ENCODE measurements at regions not wholly inside any gene's neighbourhood (a gene's known extent, or its start where the extent isn't known, plus 50 kb on each side); places are given as distances from the start of the nearest gene placed in this dataset.
"Not testable (repeated sequence)": the region's sequence is repeated elsewhere in the genome, so short reads cannot be mapped to it uniquely, and the experiment has no call there.

DNA sequence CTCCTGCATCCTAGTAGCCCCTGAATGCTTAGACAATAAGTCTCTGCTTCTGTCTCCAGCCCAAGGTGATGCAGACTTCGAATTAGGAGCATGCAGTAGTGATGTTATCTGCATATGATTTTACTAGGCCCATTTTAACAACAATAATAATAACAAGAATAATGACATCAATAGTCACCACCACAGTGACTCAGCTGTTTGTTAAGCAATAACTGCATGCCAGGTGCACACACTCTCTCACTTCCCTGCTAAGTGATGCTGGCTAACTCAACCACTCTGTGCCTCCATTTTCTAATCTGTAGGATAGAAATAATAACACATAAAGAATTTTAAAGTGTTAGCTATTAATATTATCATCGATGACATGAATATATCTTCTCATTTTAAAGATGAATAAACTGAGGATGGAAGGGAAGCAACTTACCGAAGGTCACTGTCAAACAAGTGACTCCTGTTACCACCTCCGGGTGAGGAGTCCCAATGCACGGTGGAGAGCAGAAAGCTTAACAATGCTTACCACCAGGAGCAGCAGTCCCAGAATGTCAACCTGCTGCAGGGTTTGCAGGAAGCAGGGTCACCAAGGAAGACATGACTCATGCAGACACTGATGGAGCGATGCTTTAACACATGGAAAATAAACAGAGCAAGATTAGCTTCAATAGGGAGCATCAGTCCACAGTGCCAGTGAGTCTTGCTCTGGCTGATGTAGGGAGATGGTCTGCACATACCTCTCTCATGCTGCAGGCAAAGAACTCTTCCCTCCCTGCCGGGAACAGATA lies 290.2 kb downstream of the SPATA17 start:
- DNase-seq, result peak; percentile 34

GRCh38 chr1:217924924-217925323 lies 293.8 kb downstream of the SPATA17 start:
- DNase-seq, result no peak

GRCh38 chr1:217929213-217929885 lies 298.2 kb downstream of the SPATA17 start:
- DNase-seq, result no peak

DNA sequence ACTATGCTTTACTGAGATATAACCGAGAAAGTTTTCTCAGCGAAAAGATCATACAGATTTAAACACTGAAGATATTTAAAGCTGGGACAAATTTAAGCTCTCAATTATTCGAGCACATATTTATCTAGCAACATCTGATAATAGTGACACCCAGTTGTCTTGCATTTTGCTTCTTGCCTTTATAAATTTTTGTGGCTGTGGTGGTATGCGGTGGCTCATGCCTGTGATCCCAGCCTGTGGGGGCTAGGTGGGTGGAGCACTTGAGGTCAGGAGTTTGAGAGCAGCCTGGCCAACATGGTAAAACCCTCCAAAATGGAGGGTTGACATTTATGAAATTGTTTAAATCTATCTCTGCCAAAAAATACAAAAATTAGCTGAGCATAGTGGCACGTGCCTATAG lies 312.2 kb downstream of the SPATA17 start:
- DNase-seq, result no peak

- DNase-seq, result no peak
Observed at GRCh38 chr1:217944550-217944949, 313.4 kb downstream of the SPATA17 start.

DNA sequence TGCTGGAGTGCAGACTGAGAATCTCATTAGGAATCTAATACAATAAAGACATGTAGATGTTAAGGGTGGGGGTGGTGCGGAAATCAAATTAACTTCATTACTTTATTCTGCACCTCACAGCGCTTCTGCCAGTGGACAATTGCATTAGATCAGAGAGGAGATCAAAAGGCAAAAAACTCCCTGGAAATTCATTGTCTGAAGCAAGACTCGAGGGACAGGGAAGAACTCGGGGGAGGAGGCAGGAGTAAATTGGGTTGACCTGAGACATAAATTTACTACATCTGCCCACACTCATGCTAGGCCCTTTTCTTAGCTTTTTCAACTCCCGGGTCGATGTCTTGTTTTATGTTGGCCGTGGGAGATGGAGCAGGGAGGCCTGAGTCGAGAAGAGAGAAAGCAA lies 315.4 kb downstream of the SPATA17 start:
- DNase-seq, result no peak

DNA sequence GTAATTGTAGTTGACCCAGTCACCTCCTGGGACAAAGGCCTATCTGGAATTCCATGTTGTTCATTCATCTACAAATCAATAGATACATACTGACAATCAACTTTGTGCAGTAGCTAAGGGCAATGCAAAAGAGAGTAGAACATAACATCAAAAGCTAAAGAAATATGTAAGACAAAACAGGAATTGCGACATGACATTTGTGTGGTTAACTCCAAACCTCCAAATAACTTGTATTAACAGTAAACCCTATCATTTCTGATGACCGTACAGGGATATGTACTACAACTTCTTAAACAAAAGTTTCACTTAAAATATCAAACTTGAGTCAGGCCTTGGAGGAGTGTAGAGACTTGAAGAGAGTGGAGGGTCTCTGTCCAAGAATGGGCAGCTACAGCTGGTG lies 317.6 kb downstream of the SPATA17 start:
- no peak for DNase-seq

DNA sequence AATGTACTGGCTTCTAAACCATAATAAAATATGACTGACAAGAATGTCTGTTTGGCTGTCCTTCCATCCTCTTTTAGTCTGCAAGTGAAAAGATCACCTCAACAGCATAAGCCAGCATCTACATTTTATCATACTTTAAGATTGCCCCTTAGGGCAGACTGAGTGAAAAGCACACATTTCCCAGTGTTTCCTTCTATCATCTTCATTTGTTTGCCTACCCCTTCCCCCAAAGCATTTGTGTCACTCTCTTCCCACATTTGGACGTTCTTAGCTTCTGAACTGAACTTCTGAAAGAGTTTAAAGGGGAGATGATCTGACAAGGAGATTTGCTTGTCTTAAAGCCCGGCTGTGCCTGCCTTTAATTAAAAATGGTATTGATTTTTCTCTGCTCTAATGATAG lies 322.2 kb downstream of the SPATA17 start:
- DNase-seq, result no peak

GRCh38 chr1:217953922-217954321 lies 322.8 kb downstream of the SPATA17 start:
- DNase-seq, result no peak

DNA sequence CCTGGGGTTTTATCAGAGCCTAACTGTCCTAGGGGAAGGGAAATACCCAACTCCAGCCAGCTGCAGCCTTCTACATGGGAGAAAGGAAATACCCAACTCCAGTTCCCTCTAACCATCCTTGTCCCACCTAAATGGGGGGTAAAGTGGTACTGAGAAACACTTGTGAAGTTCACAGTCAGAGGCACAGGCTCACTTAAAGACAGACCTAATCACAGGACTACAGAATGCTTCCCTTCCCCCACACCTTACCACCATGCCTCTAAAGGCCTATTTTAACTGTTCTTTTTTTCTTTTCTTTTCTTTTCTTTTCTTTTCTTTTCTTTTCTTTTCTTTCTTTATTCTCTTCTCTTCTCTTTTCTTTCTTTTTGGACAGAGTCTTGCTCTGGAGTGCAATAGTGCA lies 324.6 kb downstream of the SPATA17 start:
- no peak for DNase-seq

DNA sequence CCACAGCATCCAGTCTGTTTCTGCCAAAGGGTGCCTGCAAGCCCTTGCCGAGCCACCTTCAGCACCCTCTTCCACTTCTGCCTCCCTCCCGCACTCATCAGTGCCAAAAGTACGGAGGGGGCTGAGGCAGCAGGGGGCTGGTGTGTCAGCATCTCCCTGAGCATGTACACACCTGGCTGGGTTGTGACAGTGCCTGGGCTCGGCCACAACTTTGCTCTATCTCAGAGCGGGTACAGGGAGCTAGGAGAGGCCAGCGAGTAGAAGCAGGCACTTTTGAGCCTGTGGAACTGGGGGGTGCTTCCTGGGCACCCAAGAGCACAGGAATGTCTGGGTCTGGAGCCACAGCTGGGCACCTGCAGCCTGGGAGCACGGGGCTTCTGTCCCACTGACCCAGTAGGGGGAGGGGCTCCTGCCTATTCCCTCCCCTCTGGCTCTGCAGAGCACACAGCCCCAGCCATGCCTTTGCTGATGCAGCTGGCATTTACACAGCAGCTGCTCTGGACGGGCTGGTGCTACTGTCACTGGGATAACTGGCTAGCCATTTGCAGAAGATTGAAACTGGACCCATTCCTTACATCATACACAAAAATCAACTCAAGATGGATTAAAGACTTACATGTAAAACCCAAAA lies 319.8 kb upstream of the RRP15 start:
- DNase-seq, result no peak

DNA sequence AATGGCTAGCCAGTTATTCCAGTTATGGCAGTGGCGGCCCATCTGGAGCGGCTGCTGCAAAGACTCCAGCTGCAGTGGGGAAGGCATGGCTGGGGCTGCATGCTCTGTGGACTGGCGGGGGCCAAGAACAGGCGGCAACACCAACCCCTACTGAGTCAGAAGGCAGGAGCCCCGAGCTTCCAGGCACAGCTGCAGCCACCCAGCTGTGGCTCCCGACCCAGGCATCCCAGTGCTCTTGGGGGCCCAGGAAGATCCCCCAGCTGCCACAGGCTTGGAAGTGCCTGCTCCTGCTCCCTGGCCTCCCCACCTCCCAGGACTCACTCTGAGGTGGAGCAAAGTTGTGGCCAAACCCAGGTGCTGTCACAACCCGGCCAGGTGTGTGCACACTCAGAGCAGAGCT lies 317.0 kb upstream of the RRP15 start:
- no peak for DNase-seq

- DNase-seq, result no peak
Observed at GRCh38 chr1:217969428-217969827, 315.7 kb upstream of the RRP15 start.

GRCh38 chr1:217977943-217978342 lies 307.1 kb upstream of the RRP15 start:
- DNase-seq, result no peak

DNA sequence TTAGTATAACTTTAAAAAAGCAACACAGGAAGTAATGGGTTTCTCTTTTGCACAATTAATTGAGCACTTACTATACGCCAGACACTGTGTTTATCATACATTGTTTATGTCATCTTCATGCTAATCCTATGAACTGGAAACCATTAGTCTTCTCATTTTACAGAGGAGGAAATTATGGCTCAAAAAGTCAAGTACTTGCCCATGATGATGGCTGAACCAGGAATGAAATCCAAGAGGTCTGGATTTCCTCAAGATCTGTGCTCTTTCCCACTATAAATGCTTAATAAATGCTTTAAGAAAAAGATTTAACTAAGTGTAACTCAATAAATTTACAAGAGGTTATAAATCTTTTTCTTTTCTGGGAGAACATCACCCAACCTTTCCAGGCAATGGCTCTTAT lies 303.7 kb upstream of the RRP15 start:
- no peak for DNase-seq

DNA sequence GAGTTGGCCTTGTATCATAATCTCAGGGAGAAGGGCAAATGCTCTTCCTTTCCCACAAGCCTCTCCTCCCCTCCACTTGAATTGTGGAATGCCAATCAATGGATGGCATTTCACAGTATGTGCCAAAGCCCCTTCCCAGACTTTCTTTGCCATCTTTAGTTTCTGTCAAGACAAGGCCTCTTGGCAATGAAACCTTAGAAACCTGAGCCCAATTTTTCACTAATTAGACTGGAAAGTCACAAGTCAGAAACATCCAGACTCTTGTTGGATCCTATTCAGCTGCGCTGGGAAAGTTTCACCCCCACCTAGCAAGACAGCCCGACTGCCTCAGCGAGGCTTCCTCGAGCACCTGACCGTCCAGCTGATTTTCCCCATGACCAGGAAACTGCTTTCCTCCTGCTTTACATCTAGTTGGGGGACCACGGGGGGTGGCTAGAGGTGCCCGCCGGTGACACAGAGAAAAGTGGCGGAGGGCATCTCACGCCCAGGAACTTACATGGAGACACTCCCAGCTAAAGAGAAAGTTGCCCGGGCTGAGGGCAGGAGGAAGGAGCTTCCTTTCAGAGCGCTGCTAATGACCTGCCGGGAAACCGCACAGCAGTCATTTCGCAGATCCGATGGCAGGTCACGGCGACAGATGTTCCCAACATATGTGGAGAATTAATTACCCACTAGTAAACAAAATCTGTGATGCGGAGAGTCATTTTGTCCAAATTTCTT lies 302.6 kb upstream of the RRP15 start:
- DNase-seq, result peak; percentile 24

GRCh38 chr1:217983051-217983375 lies 302.1 kb upstream of the RRP15 start:
- DNase-seq, result no peak

- no peak for DNase-seq
Observed at GRCh38 chr1:217985641-217986040, 299.5 kb upstream of the RRP15 start.

DNA sequence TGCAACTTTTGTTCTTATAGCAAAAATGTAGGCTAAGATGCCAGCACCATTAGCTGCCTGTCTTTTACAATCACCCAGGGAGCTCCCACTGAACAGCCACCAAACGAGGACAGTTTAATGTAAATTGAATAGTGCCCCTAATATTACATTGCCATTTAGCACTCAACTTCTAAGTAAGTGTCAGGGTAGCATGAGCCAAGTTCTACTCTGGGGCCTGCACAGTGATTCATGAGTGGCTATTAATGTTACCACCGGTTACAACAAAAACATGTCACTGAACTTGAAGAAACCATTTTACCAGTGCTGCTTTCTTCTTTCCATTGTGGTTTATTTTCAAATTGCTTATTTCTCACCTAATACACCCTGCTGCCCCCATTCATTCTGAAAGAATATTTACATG lies 295.6 kb upstream of the RRP15 start:
- no peak for DNase-seq

- no peak for DNase-seq
Observed at GRCh38 chr1:217993439-217993838, 291.7 kb upstream of the RRP15 start.

DNA sequence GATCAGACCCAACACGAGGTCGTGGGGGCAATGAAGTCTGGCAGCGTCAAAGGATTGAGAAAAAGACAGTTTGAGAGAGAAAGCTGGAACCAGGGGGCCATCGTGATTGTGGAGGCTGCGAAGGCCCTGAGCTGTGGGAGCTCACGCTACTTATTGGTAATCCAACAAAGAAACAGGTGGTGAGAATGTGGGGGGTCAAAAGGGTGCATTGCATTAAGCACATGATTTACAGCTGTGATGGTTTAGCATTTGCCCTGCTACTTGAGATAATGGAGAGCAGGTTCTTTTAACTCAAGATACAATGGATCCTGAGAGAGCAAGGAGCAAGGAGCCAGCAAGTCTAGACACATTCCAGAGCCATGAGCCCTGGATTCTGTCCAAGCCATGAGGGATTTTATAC lies 276.8 kb upstream of the RRP15 start:
- not testable (repeated sequence) for DNase-seq

DNA sequence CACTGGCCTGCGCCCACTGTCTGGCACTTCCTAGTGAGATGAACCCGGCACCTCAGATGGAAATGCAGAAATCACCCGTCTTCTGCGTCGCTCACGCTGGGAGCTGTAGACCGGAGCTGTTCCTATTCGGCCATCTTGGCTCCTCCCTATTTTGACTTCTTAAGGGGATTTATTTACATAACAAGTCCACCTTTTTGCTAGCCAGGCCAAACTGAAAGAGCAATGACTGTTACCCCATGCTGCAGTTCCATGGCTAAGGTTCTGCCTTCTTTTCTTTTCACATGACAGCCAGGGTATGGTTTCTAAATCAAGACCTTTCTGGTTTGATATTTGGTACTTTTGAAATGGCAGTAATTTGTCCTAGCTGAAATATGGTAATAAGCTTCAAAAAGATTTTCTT lies 270.0 kb upstream of the RRP15 start:
- not testable (repeated sequence) for DNase-seq

- DNase-seq, result no peak
Observed at GRCh38 chr1:218024211-218024720, 260.8 kb upstream of the RRP15 start.

DNA sequence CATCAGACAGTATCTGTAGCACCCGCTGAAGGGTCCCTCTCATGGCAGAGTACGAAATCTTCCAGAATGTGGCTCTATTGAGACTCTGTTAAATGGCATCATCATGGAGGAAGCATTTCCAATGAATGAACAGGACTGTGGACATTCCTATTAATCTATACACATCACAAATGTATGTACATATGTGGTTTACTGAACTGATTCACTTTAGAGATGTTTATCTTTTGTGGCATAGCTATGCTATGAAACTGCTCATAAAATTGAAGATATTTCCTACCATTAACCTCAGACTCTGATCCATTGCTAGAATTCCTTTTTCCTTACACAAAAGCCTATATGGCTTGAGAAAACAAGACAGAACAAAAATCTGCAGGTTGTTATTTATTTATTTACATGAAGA lies 259.6 kb upstream of the RRP15 start:
- DNase-seq, result no peak

Data from DMS153 (cell line).